Vagina (tissue), 2 donors: ENCODE measurements at regions not wholly inside any gene's neighbourhood (a gene's known extent, or its start where the extent isn't known, plus 50 kb on each side); places are given as distances from the start of the nearest gene placed in this dataset.

Source experiments
- CTCF ChIP-seq, 3 experiments: fragments of 450-650 bp in 2 of 3; fragments of 200-600 bp in 1 of 3; sonication (generic) in 1 of 3; IDR thresholded peaks; one replicate each; pipeline ENCODE4 v1.5.1; 2017 to 2019; ENCODE audit warnings: antibody characterized with exemption in 3 of 3, mild to moderate bottlenecking in 2 of 3, moderate library complexity in 2 of 3
- POLR2A ChIP-seq, 2 donors: fragments of 450-650 bp; IDR thresholded peaks; one replicate each; pipeline ENCODE4 v1.6.1; 2017; ENCODE audit warnings: antibody characterized with exemption in 2 of 2, mild to moderate bottlenecking in 2 of 2, moderate library complexity in 2 of 2
- POLR2AphosphoS5 ChIP-seq, 2 donors: sonication (generic); formaldehyde crosslinking; IDR thresholded peaks; one replicate each; pipeline ENCODE4 v1.9.0; 2017; ENCODE audit warnings: antibody characterized with exemption in 2 of 2, mild to moderate bottlenecking in 2 of 2, low read depth in 1 of 2; ENCODE audit not compliant: insufficient read depth in 1 of 2

- TF ChIP-seq CTCF (IDR thresholded peaks at IDR 0.05) (no peak), POLR2A (IDR thresholded peaks at IDR 0.05) (no peak), POLR2AphosphoS5 (IDR thresholded peaks at IDR 0.05; ENCODE audit: insufficient read depth in 1 of 2, low read depth in 1 of 2) (no peak)
Observed at GRCh38 chr6:137954253-137954652, 87.2 kb downstream of the TNFAIP3 start.
